NCI-H2196 treated with DMSO at 0.1 percent for 48 hours (cell line): ENCODE measurements at regions not wholly inside any gene's neighbourhood (a gene's known extent, or its start where the extent isn't known, plus 50 kb on each side); places are given as distances from the start of the nearest gene placed in this dataset.
"Not testable (repeated sequence)": the region's sequence is repeated elsewhere in the genome, so short reads cannot be mapped to it uniquely, and the experiment has no call there.

Experiments
- DNase-seq: peaks from one replicate; lab custom pipeline; 2025; ENCODE audit not compliant: unreplicated experiment; lab: John Stamatoyannopoulos, UW

DNA sequence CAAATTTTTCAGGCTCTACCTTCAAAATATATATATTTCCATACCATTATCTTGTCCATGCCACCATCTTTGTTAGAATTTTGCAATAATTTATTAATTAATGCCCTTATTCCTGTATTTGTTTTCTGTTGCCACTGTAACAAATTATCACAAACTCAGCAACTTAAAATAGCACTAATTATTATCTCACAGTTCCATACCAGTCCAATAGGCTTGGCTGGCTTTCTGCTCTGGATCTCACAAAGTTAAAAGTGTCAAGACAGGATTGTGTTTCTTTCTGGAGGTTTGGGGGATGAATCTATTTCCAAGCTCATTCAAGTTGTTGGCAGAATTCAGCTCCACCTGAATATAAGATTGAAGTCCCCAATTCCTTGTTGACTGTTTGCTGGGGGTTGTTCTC lies 58.6 kb upstream of the SLC38A4 start:
- no peak for DNase-seq

DNA sequence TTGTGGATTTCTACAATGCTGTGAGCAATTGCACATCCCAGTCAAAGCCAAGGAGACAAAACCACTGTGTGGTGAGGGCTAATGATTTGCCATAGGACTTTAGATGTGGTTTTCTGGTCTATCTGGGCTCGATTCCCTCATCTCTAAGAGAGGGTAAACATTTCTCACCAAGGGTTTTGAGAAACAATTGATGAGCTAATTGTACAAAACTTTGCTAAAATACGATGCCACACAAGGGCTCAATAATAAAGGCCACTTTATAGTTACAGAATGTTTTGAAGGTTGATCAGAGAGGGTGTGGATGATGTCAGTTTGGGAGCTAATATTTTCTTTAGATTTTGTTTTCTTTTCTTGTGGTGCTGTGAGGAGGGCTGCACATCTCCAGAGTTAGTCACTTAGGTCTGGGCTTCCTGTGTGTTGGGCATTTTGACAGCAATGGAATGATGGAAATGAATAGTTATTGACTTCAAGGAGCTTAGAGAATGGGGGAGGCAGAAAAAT lies 60.8 kb upstream of the SLC38A4 start:
- DNase-seq, result no peak

DNA sequence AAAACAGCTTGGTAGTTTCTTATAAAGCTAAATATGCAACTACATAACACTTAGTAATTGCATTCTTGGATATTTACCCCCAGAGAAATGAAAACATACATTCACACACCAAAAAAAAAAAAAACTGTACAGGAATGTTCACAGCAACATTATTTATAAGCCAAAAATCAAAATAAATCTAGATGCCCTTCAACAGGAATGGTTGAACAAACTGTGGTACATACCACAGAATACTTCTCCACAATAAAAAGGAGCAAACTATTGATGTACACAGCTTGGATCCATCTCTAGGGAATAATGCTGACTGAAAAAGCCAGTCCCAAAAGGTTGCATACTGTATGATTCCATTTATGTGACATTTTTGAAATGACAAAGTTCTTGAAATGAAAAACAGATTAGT lies 62.1 kb upstream of the SLC38A4 start:
- DNase-seq, result no peak

DNA sequence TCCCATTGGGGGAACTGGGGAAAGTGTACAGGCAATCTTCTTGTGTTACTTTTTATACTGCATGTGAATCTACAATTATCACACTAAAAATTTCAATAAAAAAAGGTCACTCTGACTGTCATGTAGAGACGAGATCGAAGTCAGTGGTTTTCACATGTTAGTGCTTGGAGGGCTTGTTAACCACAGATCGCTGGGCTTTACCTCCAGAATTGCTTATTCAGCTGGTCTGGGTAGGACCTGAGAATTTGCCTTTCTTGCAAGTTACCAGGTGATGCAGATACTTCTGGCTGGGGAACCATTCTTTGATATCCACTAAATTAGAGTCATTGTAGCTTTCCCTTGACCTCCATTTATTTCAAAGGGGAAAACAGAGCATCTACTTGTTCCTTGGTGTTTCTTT lies 62.8 kb upstream of the SLC38A4 start:
- DNase-seq, result no peak

GRCh38 chr12:46891306-46891705 lies 65.5 kb upstream of the SLC38A4 start:
- DNase-seq, result no peak

- DNase-seq, result no peak
Observed at GRCh38 chr12:46892034-46892705, 66.4 kb upstream of the SLC38A4 start.

- DNase-seq, result no peak
Observed at GRCh38 chr12:46892887-46893286, 67.1 kb upstream of the SLC38A4 start.

DNA sequence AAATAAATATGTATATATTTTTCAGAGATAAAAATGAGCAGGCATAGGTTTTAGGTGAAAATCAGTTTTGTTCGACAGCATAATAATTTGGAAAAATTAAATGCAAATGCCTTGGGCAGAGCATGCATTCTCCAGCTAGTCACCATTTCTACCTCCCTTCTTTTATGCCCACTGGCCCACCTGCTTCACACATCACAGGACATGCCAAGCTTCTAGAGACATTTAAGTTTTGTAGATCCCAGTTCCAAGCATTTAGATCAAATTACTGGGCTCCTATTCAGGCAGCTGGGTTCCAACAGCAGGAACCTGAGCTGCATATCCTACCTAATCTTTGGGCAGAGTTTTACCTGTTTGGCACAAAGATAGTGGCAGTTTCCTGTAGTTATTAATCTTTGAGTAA lies 67.6 kb upstream of the SLC38A4 start:
- DNase-seq, result no peak

DNA sequence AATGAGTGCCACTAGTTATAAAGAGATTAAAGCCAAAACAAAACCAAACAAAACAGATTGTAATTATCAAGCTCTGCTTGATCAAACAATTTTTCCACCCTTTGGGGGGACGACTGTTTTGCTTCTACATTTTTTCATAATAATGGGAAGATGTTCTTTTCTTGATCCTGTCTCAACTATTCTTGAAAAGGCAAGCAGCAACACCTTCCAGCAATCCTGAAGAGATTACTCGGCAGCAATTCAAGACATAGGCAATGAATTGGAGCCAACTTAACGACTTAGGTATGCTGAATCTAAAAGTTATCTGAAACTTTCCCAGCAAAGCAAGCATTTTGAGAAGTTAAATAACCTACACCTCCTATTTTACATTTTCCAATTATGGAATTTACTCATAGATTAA lies 69.9 kb upstream of the SLC38A4 start:
- DNase-seq, result no peak

DNA sequence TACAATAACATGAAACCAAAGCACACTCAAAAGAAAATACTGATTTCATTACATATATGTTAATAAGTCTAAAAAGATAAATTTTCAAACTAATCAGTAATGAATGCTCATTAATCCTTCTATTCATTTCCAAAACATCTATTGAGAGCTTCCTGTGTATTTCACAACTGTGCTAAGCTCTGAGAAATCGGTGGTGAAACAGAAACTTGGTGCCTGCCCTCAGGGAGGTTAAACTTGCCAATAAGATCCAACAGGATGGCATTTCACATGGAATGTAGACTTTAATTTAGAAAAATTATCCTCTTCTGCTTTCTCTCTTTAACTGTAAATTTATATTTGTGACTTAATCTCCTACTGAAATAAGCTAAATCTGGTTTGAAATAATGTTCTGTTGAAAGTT lies 70.9 kb upstream of the SLC38A4 start:
- DNase-seq, result no peak

- no peak for DNase-seq
Observed at GRCh38 chr12:46898152-46898931, 72.5 kb upstream of the SLC38A4 start.

GRCh38 chr12:46898989-46899388 lies 73.2 kb upstream of the SLC38A4 start:
- DNase-seq, result no peak

GRCh38 chr12:46900734-46901463 lies 75.1 kb upstream of the SLC38A4 start:
- DNase-seq, result no peak

DNA sequence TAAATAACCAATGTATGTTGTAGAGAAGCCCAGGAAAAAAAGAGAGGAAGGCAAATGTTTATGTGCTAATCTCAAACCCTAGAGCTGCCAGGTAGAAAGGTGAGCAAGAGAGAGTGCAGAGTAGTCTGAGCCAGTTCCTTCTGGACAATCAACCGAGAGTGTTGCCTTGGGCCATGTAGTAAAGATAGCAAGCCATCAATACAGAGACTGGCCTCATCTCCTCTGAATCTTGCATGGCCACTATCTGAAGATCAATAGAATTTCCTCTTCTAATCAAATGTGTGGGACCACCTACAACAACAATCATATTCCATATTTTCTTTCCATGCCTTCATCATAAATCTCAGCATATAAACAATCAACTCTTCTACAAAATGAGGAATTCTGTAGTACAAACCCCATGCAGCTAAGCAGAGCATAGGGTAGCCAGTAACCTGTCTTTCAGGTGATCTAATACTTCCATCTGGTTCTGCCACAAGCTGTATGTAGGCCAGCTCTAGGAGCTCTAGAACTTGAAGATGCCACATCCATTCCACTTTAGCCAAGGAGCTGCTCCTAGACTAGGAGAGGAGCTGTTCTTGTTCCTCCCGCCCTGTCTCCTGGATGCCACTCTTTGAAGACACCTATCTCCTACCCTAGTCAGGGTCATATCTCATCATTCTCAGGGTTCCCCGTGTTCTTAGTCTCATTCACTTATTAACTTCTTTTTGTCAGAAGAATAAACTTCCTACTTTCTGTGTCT lies 75.8 kb upstream of the SLC38A4 start:
- DNase-seq, result no peak

DNA sequence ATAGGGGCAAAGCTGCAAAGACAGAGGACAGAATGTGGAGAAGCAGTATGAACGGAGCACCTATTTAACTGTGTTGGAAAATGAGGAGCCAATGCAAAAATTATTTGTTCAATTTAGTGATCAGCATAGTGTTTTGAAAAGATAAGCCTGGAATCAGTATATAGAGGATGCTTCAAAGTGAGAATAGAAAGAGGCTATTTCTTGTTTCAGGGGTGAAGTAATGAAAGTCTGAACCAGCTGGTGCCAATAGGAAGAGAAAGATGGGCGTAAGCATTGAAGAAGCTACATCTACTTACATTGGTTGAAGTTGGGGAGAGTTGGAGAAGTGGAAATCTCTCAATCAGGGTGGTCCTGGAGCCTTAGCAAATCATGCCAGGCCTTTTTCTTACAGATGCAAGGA lies 77.3 kb upstream of the SLC38A4 start:
- no peak for DNase-seq

- no peak for DNase-seq
Observed at GRCh38 chr12:46904406-46905238, 78.8 kb upstream of the SLC38A4 start.

- not testable (repeated sequence) for DNase-seq
Observed at GRCh38 chr12:46905239-46905627, 79.4 kb upstream of the SLC38A4 start.

DNA sequence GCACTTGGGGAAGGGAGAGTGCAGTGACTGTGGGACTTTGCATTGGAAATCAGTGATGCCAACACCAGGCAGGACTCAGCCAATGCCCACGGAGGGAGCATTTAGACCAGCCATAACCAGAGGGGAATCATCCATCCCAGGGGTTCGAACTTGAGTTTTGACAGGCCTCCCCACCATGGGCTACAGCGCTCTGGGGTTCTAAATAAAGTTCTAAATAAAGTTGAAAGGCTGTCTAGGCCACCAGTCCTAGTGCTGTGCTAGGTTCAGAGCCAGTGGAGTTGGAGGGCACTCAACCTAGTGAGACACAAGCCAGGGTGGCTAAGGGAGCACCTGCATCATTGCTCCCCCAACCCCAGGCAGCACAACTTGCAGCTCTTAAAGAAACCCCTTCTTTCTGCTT lies 82.0 kb upstream of the SLC38A4 start:
- no peak for DNase-seq

DNA sequence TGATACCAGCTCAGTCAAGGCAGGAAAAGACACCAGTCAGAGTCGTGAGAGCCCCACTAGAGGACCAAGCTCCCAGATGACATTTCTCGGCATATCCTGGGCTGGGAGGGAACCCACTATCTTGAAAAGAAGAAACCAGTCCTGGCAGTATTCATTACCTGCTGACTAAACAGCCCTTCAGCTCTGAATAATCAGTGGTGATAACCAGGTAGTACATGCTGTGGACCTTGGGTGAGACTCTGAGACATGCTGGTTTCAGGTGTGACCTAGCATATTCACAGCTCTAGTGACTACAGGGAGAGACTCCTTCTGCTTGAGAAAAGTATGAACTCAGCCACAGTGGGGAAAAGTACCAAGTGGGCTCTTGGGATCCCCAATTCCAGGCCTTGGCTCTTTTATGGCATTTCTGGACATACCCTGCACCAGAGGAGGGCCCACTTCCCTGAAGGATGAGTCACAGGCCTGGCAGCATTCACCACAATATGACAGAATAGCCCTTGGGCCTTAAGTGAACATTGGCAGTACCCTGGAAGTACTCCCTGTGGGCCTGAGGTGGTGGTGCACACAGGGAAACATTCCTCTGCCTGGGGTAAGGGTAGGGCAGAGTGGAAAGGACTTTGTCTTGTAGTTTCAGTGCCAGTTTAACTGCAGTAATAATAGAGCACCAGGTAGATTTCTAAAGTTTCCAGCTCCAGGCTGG lies 82.6 kb upstream of the SLC38A4 start:
- no peak for DNase-seq
